Loucy (cell line): ENCODE measurements at regions not wholly inside any gene's neighbourhood (a gene's known extent, or its start where the extent isn't known, plus 50 kb on each side); places are given as distances from the start of the nearest gene placed in this dataset.
A peak's percentile ranks its signal among the peaks of the same experiment; 100 is the strongest.

Experiments
- H2AFZ ChIP-seq: fragments of 200-600 bp; sonication (generic); 2 replicates; pipeline ENCODE4 v1.6.0; 2016; ENCODE audit warnings: antibody characterized with exemption, mild to moderate bottlenecking, low read length, moderate library complexity
- H3F3A ChIP-seq: fragments of 200-600 bp; 2 replicates; pipeline ENCODE4 v1.6.0; 2016; ENCODE audit warnings: antibody characterized with exemption, low read depth, mild to moderate bottlenecking
- H3K27me3 ChIP-seq: fragments of 200-600 bp; sonication (generic); 2 replicates; pipeline ENCODE4 v1.6.1; 2014; ENCODE audit warnings: low read length, mild to moderate bottlenecking; ENCODE audit not compliant: insufficient read depth, poor library complexity, severe bottlenecking
- H3K36me3 ChIP-seq: fragments of 200-600 bp; sonication (generic); 2 replicates; pipeline ENCODE4 v1.6.1; 2016; ENCODE audit warnings: low read length; ENCODE audit not compliant: insufficient read depth
- H3K4me1 ChIP-seq: fragments of 200-600 bp; sonication (generic); 2 replicates; pipeline ENCODE4 v1.5.1; 2014; ENCODE audit warnings: low read length, mild to moderate bottlenecking; ENCODE audit not compliant: insufficient read depth, poor library complexity, severe bottlenecking
- H3K4me2 ChIP-seq: fragments of 200-600 bp; sonication (generic); 2 replicates; pipeline ENCODE4 v1.6.0; 2014; ENCODE audit warnings: antibody characterized with exemption, low read length, low read depth, mild to moderate bottlenecking; ENCODE audit not compliant: poor library complexity, severe bottlenecking
- H3K4me3 ChIP-seq: fragments of 200-600 bp; sonication (generic); 2 replicates; pipeline ENCODE4 v1.5.1; 2014; ENCODE audit warnings: low read length, mild to moderate bottlenecking, mixed read lengths; ENCODE audit not compliant: poor library complexity, severe bottlenecking
- H3K79me2 ChIP-seq: fragments of 200-600 bp; sonication (generic); 2 replicates; pipeline ENCODE4 v1.6.1; 2014; ENCODE audit warnings: low read length; ENCODE audit not compliant: insufficient read depth
- H3K9ac ChIP-seq: fragments of 200-600 bp; sonication (generic); 2 replicates; pipeline ENCODE4 v1.6.0; 2014; ENCODE audit warnings: mild to moderate bottlenecking, low read depth, low read length, moderate library complexity; ENCODE audit not compliant: poor library complexity, severe bottlenecking
- H3K9me2 ChIP-seq: fragments of 200-600 bp; sonication (generic); replicated peaks from 2 replicates; pipeline ENCODE4 v1.6.1; 2016; ENCODE audit warnings: low read depth, low read length, mixed read lengths
- H3K9me3 ChIP-seq: fragments of 200-600 bp; sonication (generic); 2 replicates; pipeline ENCODE4 v1.6.1; 2014; ENCODE audit warnings: mild to moderate bottlenecking, antibody characterized with exemption, low read length, low read depth; ENCODE audit not compliant: insufficient read depth
- H4K20me1 ChIP-seq: fragments of 200-600 bp; sonication (generic); 2 replicates; pipeline ENCODE4 v1.6.0; 2014; ENCODE audit warnings: antibody characterized with exemption, low read length, mild to moderate bottlenecking; ENCODE audit not compliant: insufficient read depth, poor library complexity, severe bottlenecking
- CTCF ChIP-seq: fragments of 200-600 bp; sonication (generic); conservative IDR thresholded peaks from 2 replicates; pipeline ENCODE4 v1.5.1; 2014; ENCODE audit warnings: mild to moderate bottlenecking, antibody characterized with exemption, low read length
- EZH2phosphoT487 ChIP-seq: fragments of 200-600 bp; IDR thresholded peaks from 2 replicates; pipeline ENCODE4 v1.6.1; 2018; ENCODE audit warnings: antibody characterized with exemption, mild to moderate bottlenecking, moderate library complexity, borderline replicate concordance

GRCh38 chr5:68673106-68673822 lies 420.6 kb upstream of the SLC30A5 start:
- Histone ChIP-seq H3K27me3 (no peaks in the 10 kb centered on the region), H3K4me1 (no peaks in the 10 kb centered on the region), H3K79me2 (no peaks in the 10 kb centered on the region), H3K4me2 (no peak overlapping the region), H3K9me3 (no peaks in the 10 kb centered on the region), H3K9me2 (no peaks in the 10 kb centered on the region), H3K9ac (no peak overlapping the region), H3K36me3 (no peaks in the 10 kb centered on the region), H4K20me1 (no peaks in the 10 kb centered on the region), H3K4me3 (no peak overlapping the region), H3F3A (no peaks in the 10 kb centered on the region), H2AFZ (peak overlapping the region; percentile 6; the same call in 1 of the 2 replicates)
- TF ChIP-seq CTCF (no peak), EZH2phosphoT487 (no peak)

- no peaks in the 10 kb centered on the region for H3K79me2 ChIP-seq
- no peaks in the 10 kb centered on the region for H3K4me1 ChIP-seq
- no peaks in the 10 kb centered on the region for H3K27me3 ChIP-seq
- H4K20me1 ChIP-seq = no peaks in the 10 kb centered on the region
- H3F3A ChIP-seq = no peaks in the 10 kb centered on the region
- H3K36me3 ChIP-seq = no peaks in the 10 kb centered on the region
- no peaks in the 10 kb centered on the region for H3K9me3 ChIP-seq
- H3K9me2 ChIP-seq = no peaks in the 10 kb centered on the region
- H3K4me3 ChIP-seq = no peak overlapping the region
- H2AFZ ChIP-seq = no peak overlapping the region
- TF ChIP-seq EZH2phosphoT487 = no peak
- no peak for TF ChIP-seq CTCF
- H3K9ac ChIP-seq = no peak overlapping the region
- no peak overlapping the region for H3K4me2 ChIP-seq
These were observed 420.0 kb upstream of the SLC30A5 start for GRCh38 chr5:68673823-68674180.

GRCh38 chr5:68679041-68679440 lies 414.8 kb upstream of the SLC30A5 start:
- Histone ChIP-seq H4K20me1 (no peaks in the 10 kb centered on the region), H2AFZ (no peak overlapping the region), H3K4me3 (no peak overlapping the region), H3K9me3 (no peaks in the 10 kb centered on the region), H3K36me3 (no peaks in the 10 kb centered on the region), H3F3A (no peaks in the 10 kb centered on the region), H3K27me3 (no peaks in the 10 kb centered on the region), H3K79me2 (no peaks in the 10 kb centered on the region), H3K9me2 (no peaks in the 10 kb centered on the region), H3K4me2 (no peak overlapping the region), H3K4me1 (no peaks in the 10 kb centered on the region), H3K9ac (no peak overlapping the region)
- TF ChIP-seq EZH2phosphoT487 (no peak), CTCF (no peak)
